Sciatic nerve (tissue), 2 donors: ENCODE measurements at regions not wholly inside any gene's neighbourhood (a gene's known extent, or its start where the extent isn't known, plus 50 kb on each side); places are given as distances from the start of the nearest gene placed in this dataset.

ENCODE experiments used
- ATAC-seq: fragments of 200-7000 bp; cut with Tn5 transposase; one replicate; pipeline ENCODE4 v1.9.1; 2020; ENCODE audit warnings: mild to moderate bottlenecking, moderate library complexity
- DNase-seq: peaks from one replicate; pipeline ENCODE4 v3.0.0-alpha.2; 2020; ENCODE audit warnings: low spot score
- intact Hi-C: fragments of 100-400 bp; cut with DNase I; formaldehyde crosslinking; loops from one replicate; pipeline ENCODE4 v1.14.2; 2022
- donor health status: DM: no; HTN: no; CAD: no.
- donor health status: DM: no; HTN: no; CAD: no.

DNA sequence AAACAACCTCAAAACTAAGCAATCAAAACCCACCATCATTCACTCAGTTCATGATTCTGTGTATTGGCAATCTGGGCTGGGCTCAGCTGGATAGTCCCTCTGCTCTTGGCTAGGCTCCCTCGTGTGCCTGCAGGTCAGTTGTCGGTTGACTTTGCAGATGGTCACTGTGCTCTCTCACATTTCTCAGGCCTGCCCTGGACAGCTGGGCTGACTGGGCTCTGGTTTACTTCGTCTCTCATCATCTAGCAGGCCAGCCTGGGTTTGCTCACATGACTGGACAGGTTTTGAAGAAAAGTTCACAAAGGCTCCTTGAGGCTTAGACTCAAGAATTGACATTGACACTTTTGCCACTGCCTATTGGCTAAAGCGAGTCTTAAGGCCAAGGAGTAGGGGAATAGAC is 105.0 kb upstream of the CTNNB1 start:
- ATAC-seq, result no peak
- intact Hi-C loops, result no loop called here
- no peak for DNase-seq

DNA sequence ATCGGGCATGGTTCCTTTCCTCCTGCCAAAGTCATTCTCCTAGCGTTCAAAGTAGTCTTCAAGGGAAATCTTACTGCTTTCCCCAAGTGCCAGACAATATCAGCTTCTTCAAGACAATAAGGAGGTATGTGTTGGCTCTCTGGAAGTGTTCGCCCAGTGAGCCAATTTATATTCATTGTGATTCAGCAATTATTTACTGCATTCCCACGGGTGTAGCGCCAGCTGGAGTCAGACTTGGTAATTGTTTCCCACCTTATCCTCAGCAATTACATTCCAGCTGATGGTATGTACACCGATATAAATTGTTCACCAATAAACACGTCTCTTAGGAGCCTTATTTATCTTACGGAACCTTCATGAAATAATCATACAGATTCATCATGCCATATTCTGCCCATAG is 103.6 kb upstream of the CTNNB1 start:
- DNase-seq (no peak), ATAC-seq (no peak)
- intact Hi-C loops, result no loop called here

DNA sequence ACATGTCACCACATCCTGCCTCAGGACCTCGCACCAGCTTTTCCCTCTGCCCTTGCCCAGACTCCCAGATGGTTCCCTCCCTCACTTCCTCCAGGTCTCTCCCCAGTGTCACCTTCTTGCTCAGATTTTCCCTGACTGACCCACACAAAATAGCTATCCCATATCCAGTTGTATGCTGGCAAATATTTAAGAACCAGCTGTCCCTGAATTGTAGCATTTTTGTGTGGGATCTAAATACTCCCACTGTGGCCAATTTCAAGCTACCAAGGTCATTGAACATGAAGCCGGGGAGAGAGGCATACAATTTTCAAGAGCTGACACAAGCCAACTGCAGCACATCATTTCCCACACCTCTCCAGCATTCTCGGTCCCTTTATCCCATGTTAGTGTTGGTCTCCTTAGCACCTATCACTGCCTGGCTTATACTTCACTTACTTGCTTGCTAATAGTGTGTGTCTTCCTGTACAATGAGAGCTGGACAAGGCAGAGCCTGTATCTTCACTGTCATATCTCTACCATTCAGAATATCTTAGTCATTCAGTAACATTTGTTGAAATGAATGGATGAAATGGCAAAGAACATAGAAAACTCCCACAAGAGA is 101.3 kb upstream of the CTNNB1 start:
- ATAC-seq, result no peak
- intact Hi-C loops, result no loop called here
- DNase-seq, result no peak

DNA sequence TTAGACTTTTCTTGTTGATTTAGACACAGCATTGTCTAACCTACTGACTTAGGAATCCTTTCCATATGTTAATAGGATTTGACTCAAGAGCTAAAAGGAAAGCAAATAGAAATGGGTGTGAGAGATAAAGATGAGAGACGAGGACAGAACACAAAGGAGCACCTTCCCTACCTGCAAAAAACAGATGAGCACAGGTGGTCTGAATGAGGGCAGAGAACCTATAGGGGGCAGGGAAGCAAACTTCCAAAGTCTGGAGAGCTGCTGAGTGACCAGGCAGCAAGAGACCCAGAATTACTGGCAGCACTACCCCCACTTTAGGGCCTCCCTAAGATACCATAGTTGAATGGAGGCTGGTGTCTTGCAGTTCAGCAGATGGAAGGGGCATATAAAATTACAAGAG is 98.1 kb upstream of the CTNNB1 start:
- no peak for DNase-seq

DNA sequence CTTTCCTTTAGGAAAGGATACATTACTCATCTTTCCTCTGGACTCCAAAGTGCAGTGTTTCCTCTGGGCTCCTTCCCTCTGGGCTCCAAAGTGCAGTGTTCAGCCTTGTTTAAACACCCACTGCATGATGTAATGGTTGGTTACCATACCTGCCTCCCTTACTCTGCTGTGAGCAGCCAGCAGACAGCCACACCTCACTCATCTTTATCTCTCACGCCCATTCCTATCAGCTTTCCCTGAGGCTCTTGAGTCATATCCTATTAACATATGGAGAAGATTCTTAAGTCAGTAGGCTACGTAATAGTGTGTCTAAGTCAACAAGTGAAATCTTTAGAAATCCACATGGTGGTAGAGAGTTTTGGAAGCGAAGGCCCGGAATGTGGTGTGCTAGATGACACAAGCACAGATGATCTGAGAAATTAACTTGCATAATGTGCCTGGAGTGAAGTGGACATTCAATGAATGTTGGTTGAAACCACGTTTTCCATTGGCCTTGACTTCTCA is 97.2 kb upstream of the CTNNB1 start:
- intact Hi-C loops, result no loop called here
- no peak for ATAC-seq
- DNase-seq, result no peak

More for the DNA sequence above, 98.1 kb upstream of the CTNNB1 start:
- ATAC-seq, result no peak
- intact Hi-C loops, result no loop called here

DNA sequence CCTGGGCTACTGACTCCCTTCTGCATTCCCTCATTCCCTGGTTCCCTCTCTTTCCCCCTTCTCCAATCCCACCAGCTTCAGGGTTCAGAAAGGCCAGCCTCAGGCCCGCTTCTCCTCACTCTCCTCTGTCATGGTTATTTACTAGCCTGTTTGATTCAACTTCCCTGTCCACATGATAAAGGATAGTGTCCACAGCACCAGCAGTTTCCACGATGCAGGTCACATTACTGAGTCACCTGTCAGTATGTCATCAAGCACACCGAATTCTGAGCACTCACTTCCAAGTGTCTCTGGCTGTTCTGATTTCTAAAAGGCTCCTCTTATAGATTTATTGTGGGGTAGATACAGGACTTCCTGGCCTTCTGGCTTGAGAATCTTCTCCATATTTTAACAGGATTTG is 96.6 kb upstream of the CTNNB1 start:
- intact Hi-C loops, result no loop called here
- DNase-seq (no peak), ATAC-seq (no peak)

DNA sequence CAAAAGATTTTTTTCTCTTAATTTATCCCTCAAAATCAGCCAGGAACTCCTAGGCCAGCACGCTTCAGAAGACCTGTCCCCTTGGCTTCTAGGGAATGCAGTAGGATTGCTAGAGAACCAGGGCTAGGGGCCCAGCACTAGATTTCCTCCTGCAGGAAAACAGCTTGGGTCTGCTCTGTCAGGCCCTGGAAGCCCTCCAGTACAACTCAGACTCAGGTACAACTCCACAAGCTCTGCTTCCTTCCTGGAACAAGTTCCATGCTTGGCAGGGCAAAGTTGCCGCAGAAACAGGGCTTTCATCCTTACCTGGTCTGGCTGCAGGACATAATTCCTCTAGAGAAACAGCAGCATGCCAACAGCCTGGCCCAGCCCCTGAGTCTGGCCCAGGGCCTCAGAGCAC is 96.1 kb upstream of the CTNNB1 start:
- ATAC-seq (no peak), DNase-seq (no peak)
- intact Hi-C loops, result no loop called here

DNA sequence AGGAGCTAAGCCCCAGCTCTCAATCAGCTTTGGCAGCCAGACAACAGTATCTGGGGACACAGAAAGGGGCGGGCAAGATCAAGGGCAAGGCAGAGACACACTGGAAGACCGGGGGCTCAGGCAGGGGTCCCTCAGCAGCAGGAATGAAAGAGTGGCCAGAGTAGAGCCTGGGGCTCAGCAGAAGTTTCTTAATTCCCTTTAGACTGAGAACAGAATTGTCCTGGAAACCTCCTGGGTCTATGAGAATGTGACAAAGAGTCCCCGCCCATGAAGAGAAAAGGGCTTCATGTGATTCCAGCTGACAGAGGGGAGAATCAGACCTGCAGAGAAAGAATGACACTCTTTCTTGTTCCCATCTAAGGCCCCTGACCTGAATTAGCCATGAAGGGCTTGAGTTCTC is 95.2 kb upstream of the CTNNB1 start:
- DNase-seq (no peak), ATAC-seq (no peak)
- intact Hi-C loops, result no loop called here

DNA sequence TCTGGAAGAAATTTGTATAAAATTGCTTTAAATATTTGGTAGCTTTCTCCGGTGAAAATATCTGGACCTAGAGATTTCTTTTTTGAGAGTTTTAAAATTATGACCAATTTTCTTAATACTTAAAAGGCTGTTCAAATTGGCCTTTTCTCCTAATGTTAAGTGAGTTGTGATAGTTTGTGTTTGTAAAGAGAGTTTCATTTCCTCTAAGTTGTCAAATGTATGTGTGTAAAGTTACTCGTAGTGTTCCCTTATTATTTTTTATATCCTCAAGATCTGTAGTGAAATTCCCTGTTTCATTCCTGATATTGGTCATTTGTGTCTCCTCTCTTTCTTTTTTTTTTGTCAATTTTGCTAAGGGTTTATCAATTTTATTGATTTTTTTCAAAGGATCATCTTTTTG is 92.6 kb upstream of the CTNNB1 start:
- no peak for DNase-seq
- intact Hi-C loops, result no loop called here
- ATAC-seq, result no peak

DNA sequence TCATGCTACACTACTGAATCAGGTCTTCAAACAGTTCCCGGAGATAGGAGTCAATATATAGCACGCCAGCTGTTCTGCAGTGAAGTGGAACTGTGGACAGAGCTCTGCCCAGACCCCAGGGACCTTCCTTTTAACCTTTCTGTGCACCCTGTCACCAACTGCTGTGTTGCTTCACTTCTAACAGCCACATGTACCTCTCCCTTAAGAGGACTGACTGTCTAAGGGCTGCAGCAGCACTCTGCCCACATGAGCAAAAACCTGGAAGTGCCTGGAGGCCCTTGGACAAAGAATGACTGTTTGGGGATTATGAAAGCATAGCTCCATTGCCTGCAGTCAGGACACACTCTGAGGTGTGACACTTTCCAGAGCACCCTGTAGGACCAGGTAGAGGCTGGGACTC is 88.3 kb upstream of the CTNNB1 start:
- no peak for DNase-seq
- ATAC-seq, result no peak
- intact Hi-C loops, result no loop called here

DNA sequence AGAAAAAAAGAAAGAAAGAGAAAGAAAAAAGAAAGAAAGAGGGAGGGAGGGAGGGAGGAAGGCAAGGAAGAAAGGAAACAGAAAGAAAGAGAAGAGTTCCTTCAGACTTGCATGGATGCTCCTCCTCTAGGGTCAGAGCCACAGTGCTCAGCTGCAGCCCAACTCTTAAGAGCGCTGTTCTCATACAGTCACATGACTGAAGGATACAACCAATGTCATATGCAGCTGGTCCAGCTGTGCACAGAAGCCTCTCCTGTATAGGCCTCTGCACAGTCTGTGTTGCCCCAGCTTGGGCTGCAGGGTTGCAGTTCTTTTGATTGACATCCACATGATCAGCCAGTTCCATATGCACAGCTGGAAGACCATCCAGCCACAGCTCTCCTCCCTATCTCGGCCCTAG is 86.8 kb upstream of the CTNNB1 start:
- ATAC-seq (no peak), DNase-seq (no peak)
- intact Hi-C loops, result no loop called here

DNA sequence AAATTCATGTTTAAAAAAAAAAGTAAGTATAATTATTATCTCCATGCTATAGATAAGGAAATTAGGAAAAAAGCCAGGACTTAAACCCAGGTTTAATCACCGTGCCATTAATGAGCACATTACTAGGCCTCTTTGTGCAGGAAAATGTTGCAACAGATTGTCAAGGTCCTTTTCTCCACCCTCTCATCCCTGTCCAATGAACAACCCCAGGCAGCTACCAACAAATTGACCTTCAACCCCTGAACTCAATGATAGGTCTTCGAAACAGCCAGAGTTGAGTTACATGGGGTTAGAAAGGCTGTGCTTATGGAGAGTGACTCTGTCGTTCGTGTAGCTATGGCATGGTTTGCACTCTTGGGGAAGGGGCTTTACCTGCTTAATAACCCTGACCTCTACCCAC is 84.2 kb upstream of the CTNNB1 start:
- ATAC-seq, result no peak
- intact Hi-C loops, result no loop called here

DNA sequence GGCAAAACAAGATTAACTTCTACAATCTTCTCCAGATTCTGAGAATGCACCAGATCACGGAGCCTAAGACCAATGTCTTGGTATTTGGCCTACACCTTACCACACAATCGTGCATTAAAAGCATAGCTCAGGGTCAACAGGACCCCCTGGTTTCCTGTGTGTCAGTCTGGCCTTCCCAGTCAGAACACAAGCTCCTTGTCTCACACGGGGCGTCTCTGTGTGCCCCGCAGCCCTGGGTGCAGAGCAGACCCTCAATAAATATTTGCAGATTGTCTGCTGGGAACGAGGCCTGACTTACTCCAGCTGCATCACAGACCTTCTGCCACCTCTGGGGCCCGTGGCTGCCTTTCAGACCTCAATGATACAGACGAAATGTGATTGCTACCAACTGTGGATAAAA is 82.5 kb upstream of the CTNNB1 start:
- ATAC-seq, result no peak
- no peak for DNase-seq
- intact Hi-C loops, result no loop called here

More for the DNA sequence above, 84.2 kb upstream of the CTNNB1 start:
- DNase-seq, result no peak

DNA sequence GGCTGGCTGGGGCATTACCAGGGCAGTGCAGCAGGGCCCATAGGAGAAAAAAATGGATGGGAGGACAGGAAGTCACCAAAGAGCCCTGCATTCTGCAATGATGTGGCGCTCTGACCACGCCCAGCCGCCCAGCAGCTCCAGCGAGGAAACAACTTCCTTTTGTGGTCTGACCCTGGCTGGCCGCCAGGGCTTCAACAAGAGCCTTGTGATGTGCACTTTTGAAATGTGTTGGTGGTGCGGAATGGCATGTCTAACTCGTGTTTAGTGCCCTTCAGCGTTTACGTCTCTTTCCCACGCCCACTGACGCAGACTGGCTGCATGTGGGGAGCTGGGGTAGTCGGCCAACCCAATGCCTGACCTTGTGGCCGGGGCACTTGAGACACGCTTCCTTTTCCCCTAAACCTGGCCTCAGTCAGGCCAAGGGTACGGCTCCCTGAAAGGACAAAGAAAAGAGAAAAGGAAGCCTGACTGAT is 81.9 kb upstream of the CTNNB1 start:
- DNase-seq, result peak; percentile 94
- intact Hi-C loops, result no loop called here
- peak; percentile 93 for ATAC-seq

DNA sequence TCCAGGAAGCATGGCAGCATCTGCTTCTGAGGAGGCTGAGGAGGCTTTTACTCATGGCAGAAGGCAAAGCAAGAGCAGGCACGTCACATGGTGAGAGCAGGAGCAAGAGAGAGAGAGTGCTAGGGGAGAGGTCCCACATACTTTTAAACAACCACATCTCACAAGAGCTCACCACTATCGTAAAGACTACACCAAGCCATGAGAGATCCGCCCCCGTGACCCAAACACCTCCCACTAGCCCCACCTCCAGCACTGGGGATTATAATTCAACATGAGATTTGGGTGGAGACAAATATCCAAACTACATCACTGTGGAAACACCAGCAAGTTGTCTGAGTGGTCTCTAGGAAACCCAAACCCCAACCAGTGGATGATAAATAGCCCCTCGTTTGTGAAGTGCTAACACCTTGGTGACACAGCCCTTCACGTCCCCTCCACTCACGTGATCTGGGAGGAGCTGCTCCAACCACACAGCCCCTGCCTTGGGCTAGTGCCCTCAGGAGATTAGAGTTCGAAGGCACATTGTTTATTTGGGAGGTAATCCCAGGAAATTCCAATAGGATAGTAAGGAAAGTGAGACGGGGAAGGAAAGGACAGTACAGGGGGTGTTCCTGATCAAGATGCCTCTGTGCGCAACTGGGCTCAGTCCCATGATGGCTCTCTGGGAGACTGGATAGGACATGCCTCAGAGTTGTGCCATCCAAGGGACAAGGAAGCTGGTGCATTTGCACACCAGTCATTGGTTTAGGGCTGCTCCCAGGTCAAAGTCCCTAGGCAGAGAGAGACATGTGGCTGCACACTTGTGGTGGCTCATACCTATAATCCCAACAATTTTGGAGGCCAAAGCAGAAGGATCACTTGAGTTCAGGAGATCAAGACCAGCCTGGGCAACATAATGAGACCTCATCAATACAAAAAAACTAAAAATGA is 80.6 kb upstream of the CTNNB1 start:
- no peak for DNase-seq
- no peak for ATAC-seq
- intact Hi-C loops, result no loop called here

DNA sequence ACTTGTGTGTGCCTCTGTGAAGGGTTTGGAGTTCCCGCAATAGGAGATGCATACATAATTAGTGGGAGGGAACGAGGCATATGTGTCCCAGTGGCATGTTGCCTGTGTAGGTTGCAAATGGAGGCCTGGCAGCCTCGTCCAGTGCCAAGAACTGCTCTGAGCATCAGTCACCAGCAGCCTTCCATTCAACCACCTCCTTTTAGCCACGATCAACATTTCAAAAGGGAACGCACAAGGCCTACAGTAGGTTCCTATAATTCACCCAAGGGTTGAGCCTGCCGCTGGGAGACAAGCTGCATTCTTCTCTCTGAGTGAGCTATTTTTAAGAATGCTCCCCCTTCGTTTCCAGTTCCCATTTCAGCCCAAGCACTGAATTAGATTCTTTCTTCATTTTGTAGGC is 78.8 kb upstream of the CTNNB1 start:
- no peak for DNase-seq
- intact Hi-C loops, result no loop called here
- ATAC-seq, result no peak

DNA sequence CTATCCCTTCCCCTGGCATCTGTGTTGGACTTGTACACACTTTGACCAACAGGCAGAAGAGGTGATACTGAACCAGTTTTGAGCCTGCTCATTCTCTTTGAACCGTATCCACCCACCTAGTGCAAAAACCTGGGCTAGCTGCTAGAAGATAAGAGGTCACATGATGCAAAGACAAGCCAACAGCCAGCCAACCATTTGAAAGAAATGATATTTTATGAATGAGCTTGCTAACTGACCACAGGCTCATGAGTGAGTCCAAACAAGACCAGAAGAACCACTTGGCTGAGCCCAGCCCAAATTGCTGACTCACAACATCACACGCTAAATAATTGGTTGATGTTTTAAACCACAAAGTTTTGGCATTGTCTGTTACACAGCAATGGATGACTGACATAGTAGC is 74.0 kb upstream of the CTNNB1 start:
- ATAC-seq (no peak), DNase-seq (no peak)
- intact Hi-C loops, result no loop called here

DNA sequence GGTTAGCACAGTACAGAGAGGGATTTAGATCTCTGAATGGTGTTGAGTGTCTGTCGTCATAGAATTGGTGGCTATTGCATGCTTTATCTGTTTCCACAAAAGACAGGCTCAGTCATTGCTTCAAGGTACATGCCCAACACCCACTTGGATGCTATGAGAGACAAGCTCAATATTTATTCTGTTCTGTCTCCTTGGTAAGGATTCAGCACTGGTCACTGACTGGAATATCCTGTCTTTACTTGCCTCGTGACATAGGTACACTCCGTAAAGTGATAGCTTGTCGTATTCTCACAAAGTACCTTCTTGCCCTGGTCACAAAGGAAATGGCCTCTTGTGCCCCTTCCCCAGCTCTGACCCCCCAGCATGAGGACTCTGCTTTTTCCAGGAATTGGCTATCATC is 72.8 kb upstream of the CTNNB1 start:
- intact Hi-C loops, result no loop called here
- no peak for ATAC-seq
- DNase-seq, result no peak

DNA sequence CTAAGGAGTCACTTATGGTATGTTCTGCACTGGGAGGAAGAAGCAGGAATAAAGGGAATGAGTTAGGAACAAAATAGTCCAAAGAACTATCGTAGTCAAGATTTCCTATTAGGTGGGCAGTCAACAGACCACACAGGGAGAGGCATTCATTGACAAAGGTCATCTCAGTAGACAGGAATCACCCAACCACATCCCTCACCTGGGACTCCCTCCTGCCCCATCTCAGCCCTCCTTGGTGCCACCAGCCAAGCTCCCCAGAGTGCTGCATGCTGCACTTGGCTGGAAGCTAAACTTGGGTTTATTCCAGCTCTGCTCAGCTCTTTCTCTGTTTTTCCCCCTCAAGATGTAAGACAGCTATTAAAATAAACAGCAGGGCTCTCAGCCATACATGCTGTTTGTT is 72.3 kb upstream of the CTNNB1 start:
- DNase-seq (no peak), ATAC-seq (no peak)
- intact Hi-C loops, result no loop called here

DNA sequence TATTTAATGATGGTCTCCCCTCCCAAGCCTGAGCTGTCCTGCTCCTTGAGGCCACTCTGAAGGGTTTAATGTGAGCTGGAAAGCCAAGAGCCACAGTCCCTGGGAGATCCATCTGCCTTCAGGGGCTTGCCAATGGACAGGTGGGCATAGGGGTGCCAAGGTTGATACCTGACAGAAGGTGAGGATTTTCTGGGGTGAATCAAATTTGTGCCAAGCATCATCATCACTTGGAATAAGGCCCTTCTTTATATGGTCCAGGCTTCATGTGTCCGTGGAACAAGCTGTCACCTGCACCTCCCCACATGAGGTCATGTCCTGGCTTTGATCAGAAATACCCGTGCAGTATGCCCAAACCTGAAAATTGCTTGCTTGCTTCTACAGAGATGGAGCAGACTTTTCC is 71.9 kb upstream of the CTNNB1 start:
- ATAC-seq (no peak), DNase-seq (no peak)
- intact Hi-C loops, result no loop called here

DNA sequence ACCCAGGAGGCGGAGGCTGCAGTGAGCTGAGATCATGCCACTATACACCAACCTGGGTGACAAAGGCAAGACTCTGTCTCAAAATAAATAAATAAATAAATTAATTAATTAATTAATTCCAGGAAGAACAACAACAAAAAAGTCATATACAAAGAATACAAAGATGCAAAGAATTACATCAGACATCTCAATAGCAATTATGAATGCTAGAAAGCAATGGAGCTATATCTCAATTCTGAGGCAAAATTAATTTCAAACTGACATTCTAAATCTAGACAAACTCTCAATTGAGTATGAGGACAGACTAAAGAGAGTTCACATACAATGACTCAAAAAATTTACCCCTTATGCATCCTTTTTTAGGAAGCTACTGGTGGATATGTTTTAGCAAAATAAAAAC is 69.6 kb upstream of the CTNNB1 start:
- intact Hi-C loops, result no loop called here
- ATAC-seq, result no peak

More for the DNA sequence above, 69.6 kb upstream of the CTNNB1 start:
- no peak for DNase-seq
